HFFc6 (cell line): ENCODE measurements at regions not wholly inside any gene's neighbourhood (a gene's known extent, or its start where the extent isn't known, plus 50 kb on each side); places are given as distances from the start of the nearest gene placed in this dataset.

Experiments used
- DNase-seq: peaks from one replicate; pipeline ENCODE4 v3.0.0-alpha.2; 2018
- H3K27ac Mint-ChIP-seq: 2 replicates; pipeline ENCODE4 v1.8.0; 2020; ENCODE audit warnings: mild to moderate bottlenecking, mixed read lengths
- H3K27me3 Mint-ChIP-seq: 2 replicates; pipeline ENCODE4 v1.8.0; 2021; ENCODE audit warnings: mild to moderate bottlenecking, moderate library complexity, mixed read lengths; ENCODE audit not compliant: insufficient read depth
- H3K36me3 Mint-ChIP-seq: 2 replicates; pipeline ENCODE4 v1.8.0; 2021; ENCODE audit warnings: low read depth, mixed read lengths
- H3K4me1 Mint-ChIP-seq: 2 replicates; pipeline ENCODE4 v1.8.0; 2020; ENCODE audit warnings: low read depth, mixed read lengths
- H3K4me3 Mint-ChIP-seq: 2 replicates; pipeline ENCODE4 v1.8.0; 2020; ENCODE audit warnings: mild to moderate bottlenecking, moderate library complexity, mixed read lengths
- H3K9me3 Mint-ChIP-seq: 2 replicates; pipeline ENCODE4 v1.8.0; 2020; ENCODE audit warnings: mild to moderate bottlenecking, mixed read lengths
- CTCF ChIP-seq: fragments of 200-600 bp; sonication (generic); IDR thresholded peaks from 2 replicates; pipeline ENCODE4 v1.5.0; 2021; ENCODE audit warnings: antibody characterized with exemption, mild to moderate bottlenecking

GRCh38 chr11:37558619-37559210 lies 960.7 kb upstream of the RAG2 start:
- TF ChIP-seq CTCF, result no peak
- H3K9me3 Mint-ChIP-seq, result no peaks in the 10 kb centered on the region
- no peaks in the 10 kb centered on the region; the same call in 1 of the 2 replicates for H3K27me3 Mint-ChIP-seq
- DNase-seq, result no peak
- H3K36me3 Mint-ChIP-seq, result no peaks in the 10 kb centered on the region
- no peaks in the 10 kb centered on the region for H3K4me1 Mint-ChIP-seq
- no peak overlapping the region for H3K27ac Mint-ChIP-seq
- no peak overlapping the region for H3K4me3 Mint-ChIP-seq

- Mint-ChIP-seq H3K27ac (no peak overlapping the region), H3K4me1 (no peaks in the 10 kb centered on the region), H3K36me3 (no peaks in the 10 kb centered on the region), H3K9me3 (no peaks in the 10 kb centered on the region), H3K4me3 (no peak overlapping the region), H3K27me3 (no peaks in the 10 kb centered on the region; the same call in 1 of the 2 replicates)
- DNase-seq, result no peak
- TF ChIP-seq CTCF, result no peak
These were observed 960.0 kb upstream of the RAG2 start for GRCh38 chr11:37557990-37558389.

GRCh38 chr11:37552284-37552683 lies 954.2 kb upstream of the RAG2 start:
- Mint-ChIP-seq H3K36me3 (no peaks in the 10 kb centered on the region), H3K4me3 (no peak overlapping the region)

GRCh38 chr11:37544491-37544890 lies 946.5 kb upstream of the RAG2 start:
- no peak for DNase-seq
- H3K36me3 Mint-ChIP-seq, result no peaks in the 10 kb centered on the region
- no peaks in the 10 kb centered on the region for H3K9me3 Mint-ChIP-seq
- no peak overlapping the region for H3K27ac Mint-ChIP-seq
- TF ChIP-seq CTCF, result no peak
- H3K27me3 Mint-ChIP-seq, result no peaks in the 10 kb centered on the region; the same call in 1 of the 2 replicates
- H3K4me1 Mint-ChIP-seq, result no peaks in the 10 kb centered on the region
- no peak overlapping the region for H3K4me3 Mint-ChIP-seq

More at GRCh38 chr11:37552284-37552683, 954.2 kb upstream of the RAG2 start:
- TF ChIP-seq CTCF, result no peak
- Mint-ChIP-seq H3K9me3 (no peaks in the 10 kb centered on the region), H3K4me1 (no peaks in the 10 kb centered on the region), H3K27ac (no peak overlapping the region), H3K27me3 (no peaks in the 10 kb centered on the region)
- DNase-seq, result no peak

GRCh38 chr11:37533830-37534229 lies 935.8 kb upstream of the RAG2 start:
- DNase-seq, result no peak
- Mint-ChIP-seq H3K4me1 (no peaks in the 10 kb centered on the region), H3K27me3 (peaks cover 3% of the 10 kb centered on the region), H3K9me3 (peaks cover 13% of the 10 kb centered on the region; the same call in 1 of the 2 replicates), H3K36me3 (no peaks in the 10 kb centered on the region), H3K4me3 (no peak overlapping the region), H3K27ac (no peak overlapping the region)
- TF ChIP-seq CTCF, result no peak
